Activated CD8-positive, alpha-beta T cell treated with anti-CD3 and anti-CD28 coated beads, Interleukin-2, amount 10 ng/mL, durations not matched to agents 7 days and 5 days (primary cell): ENCODE measurements at regions not wholly inside any gene's neighbourhood (a gene's known extent, or its start where the extent isn't known, plus 50 kb on each side); places are given as distances from the start of the nearest gene placed in this dataset.
"Not testable (repeated sequence)": the region's sequence is repeated elsewhere in the genome, so short reads cannot be mapped to it uniquely, and the experiment has no call there.

Experiments used
- ATAC-seq: fragments of 150-1000 bp; cut with Tn5 transposase; one replicate; pipeline ENCODE4 v1.10.0; 2021; ENCODE audit warnings: moderate library complexity
- CTCF ChIA-PET: fragments of 350-600 bp; sonication (Branson Sonifier 250); formaldehyde crosslinking; loops from one replicate; lab custom pipeline; 2021; ENCODE audit warnings: antibody characterized with exemption; lab: Charles Lee
- POLR2A ChIA-PET: fragments of 350-600 bp; sonication (Branson Sonifier 250); formaldehyde crosslinking; loops from one replicate; lab custom pipeline; 2021; ENCODE audit warnings: antibody characterized with exemption; lab: Charles Lee
- DNase-seq: peaks from one replicate; pipeline ENCODE4 v3.0.0-alpha.2; 2020
- H3K27ac Mint-ChIP-seq: one replicate; pipeline ENCODE4 v1.8.0; 2021; ENCODE audit warnings: mild to moderate bottlenecking, mixed read lengths
- H3K27me3 Mint-ChIP-seq: one replicate; pipeline ENCODE4 v1.8.0; 2021; ENCODE audit warnings: low read depth, mixed read lengths
- H3K36me3 Mint-ChIP-seq: one replicate; pipeline ENCODE4 v1.8.0; 2021; ENCODE audit warnings: low read depth, mixed read lengths
- H3K4me1 Mint-ChIP-seq: one replicate; pipeline ENCODE4 v1.8.0; 2021; ENCODE audit warnings: low read depth, mixed read lengths
- H3K4me3 Mint-ChIP-seq: one replicate; pipeline ENCODE4 v1.8.0; 2021; ENCODE audit warnings: mild to moderate bottlenecking, mixed read lengths
- H3K9me3 Mint-ChIP-seq: one replicate; pipeline ENCODE4 v1.8.0; 2022; ENCODE audit warnings: mixed read lengths; ENCODE audit not compliant: insufficient read depth

DNA sequence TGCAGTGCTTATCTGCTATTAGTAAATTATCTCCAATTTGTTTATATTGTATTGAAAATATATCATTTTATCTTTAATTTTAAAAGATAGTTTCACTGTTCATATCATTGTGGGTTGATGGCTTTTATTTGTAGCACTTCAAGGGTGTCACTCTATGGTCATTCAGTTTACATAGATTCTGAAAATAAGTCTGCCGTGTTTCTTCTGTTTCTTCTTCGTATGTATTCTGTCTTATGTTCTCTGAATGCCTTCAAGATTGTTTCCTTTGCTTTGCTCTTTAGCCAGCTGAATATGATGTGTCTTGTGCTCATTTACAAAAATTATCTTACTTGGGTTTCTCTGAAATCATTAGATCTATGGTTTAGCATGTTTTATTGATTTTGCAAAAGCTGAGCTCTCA lies 359.9 kb downstream of the CYLC2 start:
- Mint-ChIP-seq H3K4me3 (no peak overlapping the region), H3K36me3 (no peaks in the 10 kb centered on the region), H3K27ac (no peak overlapping the region), H3K4me1 (no peaks in the 10 kb centered on the region), H3K27me3 (no peaks in the 10 kb centered on the region), H3K9me3 (peaks cover 18% of the 10 kb centered on the region)
- DNase-seq, result no peak
- POLR2A ChIA-PET, result no interaction called here
- no peak for ATAC-seq
- CTCF ChIA-PET, result no interaction called here

DNA sequence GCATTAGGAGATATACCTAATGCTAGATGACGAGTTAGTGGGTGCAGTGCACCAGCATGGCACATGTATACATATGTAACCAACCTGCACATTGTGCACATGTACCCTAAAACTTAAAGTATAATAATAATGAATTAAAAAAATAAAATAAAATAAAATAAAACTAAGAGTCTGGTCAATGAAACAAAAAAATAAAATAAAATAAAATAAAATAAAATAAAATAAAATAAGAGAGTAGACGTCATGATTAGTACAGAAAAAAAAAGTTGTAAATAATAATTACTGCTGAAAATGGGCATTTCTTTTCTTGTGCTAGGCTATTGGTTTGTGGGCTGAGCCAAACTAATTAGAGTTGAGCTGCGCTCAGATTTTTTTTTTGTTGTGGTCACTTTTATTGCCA lies 362.8 kb downstream of the CYLC2 start:
- H3K9me3 Mint-ChIP-seq, result peaks cover 18% of the 10 kb centered on the region
- H3K4me1 Mint-ChIP-seq, POLR2A ChIA-PET, H3K36me3 Mint-ChIP-seq, CTCF ChIA-PET, H3K27ac Mint-ChIP-seq, DNase-seq, H3K4me3 Mint-ChIP-seq, H3K27me3 Mint-ChIP-seq, ATAC-seq: not testable (repeated sequence)

DNA sequence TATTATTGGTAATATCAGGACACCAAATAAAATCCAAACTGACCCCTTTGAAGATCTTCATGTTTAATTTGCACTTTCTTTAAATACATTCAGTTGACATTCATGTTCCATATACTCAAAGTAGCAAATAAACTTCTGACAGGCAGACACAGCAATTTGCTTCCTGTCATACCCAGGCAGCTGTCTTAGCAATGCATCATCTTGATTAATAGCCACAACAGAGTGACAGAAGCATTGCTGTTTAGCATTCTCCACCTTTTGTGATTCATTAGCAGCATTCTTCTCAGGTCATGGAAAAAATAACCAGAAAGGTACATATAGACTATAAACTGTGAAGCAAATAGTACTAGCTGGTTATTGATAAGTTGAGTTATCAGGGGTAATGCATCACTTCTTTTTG lies 366.8 kb downstream of the CYLC2 start:
- Mint-ChIP-seq H3K4me3 (no peak overlapping the region), H3K4me1 (no peaks in the 10 kb centered on the region), H3K27me3 (no peaks in the 10 kb centered on the region), H3K9me3 (peaks cover 9% of the 10 kb centered on the region), H3K36me3 (no peaks in the 10 kb centered on the region), H3K27ac (no peak overlapping the region)
- CTCF ChIA-PET, result no interaction called here
- POLR2A ChIA-PET, result no interaction called here
- DNase-seq, result no peak
- ATAC-seq, result no peak

DNA sequence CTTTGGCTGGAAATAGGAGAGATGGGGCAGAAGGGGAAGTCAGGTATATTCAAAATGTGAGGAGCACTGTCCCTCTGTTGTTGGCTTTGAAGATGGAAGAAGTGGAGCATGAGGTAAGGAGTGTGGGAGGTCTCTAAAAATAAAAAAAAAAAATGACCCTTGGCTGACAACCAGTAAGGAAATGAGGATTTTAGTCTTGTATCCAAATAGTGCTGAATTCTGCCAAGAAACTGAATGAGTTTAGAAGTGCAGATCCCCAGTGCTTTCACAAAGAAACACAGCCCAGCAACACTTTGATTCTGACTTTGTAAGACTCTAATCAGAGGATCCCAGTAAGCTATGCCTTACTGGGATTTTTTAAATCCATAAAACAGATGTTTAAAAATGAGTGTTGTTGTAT lies 367.9 kb downstream of the CYLC2 start:
- DNase-seq (no peak), ATAC-seq (no peak)
- Mint-ChIP-seq H3K27me3 (no peaks in the 10 kb centered on the region), H3K4me1 (no peaks in the 10 kb centered on the region), H3K4me3 (no peak overlapping the region), H3K36me3 (no peaks in the 10 kb centered on the region), H3K27ac (no peak overlapping the region), H3K9me3 (peaks cover 9% of the 10 kb centered on the region)
- ChIA-PET CTCF (no interaction called here), POLR2A (no interaction called here)

DNA sequence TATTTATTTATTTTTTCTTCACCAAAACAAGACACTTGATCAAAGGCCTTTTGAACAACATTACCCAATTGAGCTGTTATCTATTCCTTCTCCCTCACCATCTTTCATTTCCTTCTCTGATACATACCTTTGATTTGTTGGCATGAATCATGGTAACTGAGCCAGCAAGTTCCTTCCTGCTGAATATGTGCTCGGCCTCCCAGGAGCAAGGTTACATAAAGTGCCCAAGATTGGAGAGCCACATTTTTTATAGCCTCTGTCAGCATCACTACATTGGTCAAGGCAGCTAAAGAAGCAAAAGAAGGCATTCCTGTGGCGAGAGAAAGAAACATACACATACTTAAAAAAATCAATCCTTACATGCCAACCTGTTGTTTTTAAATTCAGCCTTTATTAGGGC lies 369.6 kb downstream of the CYLC2 start:
- no peak for DNase-seq
- H3K27me3 Mint-ChIP-seq, result no peaks in the 10 kb centered on the region
- ChIA-PET CTCF (no interaction called here), POLR2A (no interaction called here)
- ATAC-seq, result no peak
- H3K4me3 Mint-ChIP-seq, result no peak overlapping the region
- no peaks in the 10 kb centered on the region for H3K9me3 Mint-ChIP-seq
- H3K36me3 Mint-ChIP-seq, result no peaks in the 10 kb centered on the region
- no peak overlapping the region for H3K27ac Mint-ChIP-seq
- H3K4me1 Mint-ChIP-seq, result no peaks in the 10 kb centered on the region

DNA sequence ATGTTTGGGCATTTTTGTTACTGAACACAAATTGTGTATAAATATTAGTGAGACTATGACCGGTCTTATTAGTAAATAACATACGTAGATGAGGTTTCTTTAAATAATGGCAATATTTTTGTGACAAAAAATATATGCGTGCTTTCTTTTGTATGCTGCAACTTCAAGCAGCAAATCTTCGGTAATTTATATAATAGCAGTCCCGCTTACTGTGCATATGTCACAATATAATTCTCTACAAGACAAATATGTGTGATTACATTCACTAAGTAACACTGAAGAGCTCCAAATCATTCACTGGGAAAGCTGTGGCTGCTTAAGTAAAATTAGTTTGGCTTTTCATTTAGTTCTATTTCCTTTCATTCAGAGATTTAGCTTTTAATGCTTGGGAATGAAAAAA lies 376.0 kb downstream of the CYLC2 start:
- ChIA-PET POLR2A (no interaction called here), CTCF (no interaction called here)
- no peak for DNase-seq
- Mint-ChIP-seq H3K27ac (no peak overlapping the region), H3K36me3 (no peaks in the 10 kb centered on the region), H3K4me1 (no peaks in the 10 kb centered on the region), H3K27me3 (no peaks in the 10 kb centered on the region), H3K9me3 (peaks cover 3% of the 10 kb centered on the region), H3K4me3 (no peak overlapping the region)
- no peak for ATAC-seq

DNA sequence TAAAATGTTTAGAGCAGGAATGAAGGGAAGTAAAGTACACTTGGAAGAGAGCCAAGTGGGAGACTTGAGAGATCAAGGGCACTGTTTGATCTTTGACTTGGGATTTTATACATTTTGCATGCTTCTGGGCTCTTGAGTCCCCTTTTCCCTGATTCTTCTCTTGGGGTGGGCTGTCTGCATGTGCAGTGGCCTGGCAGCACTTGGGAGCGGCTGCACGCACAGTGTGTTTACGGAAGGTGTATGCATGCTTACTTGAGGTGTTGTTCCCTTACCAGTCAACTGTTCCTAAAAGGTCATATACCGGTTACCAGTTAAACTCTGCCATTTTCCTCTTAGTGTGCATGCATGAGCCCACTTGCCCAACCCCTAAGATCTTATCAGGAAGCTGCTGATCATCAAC lies 377.7 kb downstream of the CYLC2 start:
- no peaks in the 10 kb centered on the region for H3K4me1 Mint-ChIP-seq
- ATAC-seq (no peak), DNase-seq (no peak)
- H3K27ac Mint-ChIP-seq, result no peak overlapping the region
- H3K9me3 Mint-ChIP-seq, result peaks cover 3% of the 10 kb centered on the region
- no peak overlapping the region for H3K4me3 Mint-ChIP-seq
- CTCF ChIA-PET, result no interaction called here
- H3K36me3 Mint-ChIP-seq, result no peaks in the 10 kb centered on the region
- POLR2A ChIA-PET, result no interaction called here
- H3K27me3 Mint-ChIP-seq, result no peaks in the 10 kb centered on the region

DNA sequence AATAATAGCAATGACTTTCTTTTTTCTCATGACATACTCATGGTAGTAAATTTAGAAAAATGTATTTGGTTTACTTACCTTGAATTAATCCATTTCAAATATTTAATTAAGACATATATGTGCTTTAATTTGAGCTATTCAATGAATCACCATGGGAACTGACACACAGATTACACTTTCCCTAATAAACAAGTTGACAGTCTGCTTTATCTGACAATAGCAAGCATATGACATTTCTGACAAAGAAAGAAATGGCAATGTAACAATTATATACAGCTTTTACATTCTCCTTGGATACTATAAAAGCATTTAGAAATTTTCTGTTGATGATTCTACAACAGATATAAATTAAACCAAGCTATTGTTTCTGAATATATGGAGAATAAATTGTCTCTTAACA lies 382.5 kb downstream of the CYLC2 start:
- Mint-ChIP-seq H3K4me3 (no peak overlapping the region), H3K27ac (no peak overlapping the region), H3K9me3 (no peaks in the 10 kb centered on the region), H3K27me3 (no peaks in the 10 kb centered on the region), H3K36me3 (no peaks in the 10 kb centered on the region), H3K4me1 (no peaks in the 10 kb centered on the region)
- DNase-seq (no peak), ATAC-seq (no peak)
- ChIA-PET POLR2A (no interaction called here), CTCF (no interaction called here)

DNA sequence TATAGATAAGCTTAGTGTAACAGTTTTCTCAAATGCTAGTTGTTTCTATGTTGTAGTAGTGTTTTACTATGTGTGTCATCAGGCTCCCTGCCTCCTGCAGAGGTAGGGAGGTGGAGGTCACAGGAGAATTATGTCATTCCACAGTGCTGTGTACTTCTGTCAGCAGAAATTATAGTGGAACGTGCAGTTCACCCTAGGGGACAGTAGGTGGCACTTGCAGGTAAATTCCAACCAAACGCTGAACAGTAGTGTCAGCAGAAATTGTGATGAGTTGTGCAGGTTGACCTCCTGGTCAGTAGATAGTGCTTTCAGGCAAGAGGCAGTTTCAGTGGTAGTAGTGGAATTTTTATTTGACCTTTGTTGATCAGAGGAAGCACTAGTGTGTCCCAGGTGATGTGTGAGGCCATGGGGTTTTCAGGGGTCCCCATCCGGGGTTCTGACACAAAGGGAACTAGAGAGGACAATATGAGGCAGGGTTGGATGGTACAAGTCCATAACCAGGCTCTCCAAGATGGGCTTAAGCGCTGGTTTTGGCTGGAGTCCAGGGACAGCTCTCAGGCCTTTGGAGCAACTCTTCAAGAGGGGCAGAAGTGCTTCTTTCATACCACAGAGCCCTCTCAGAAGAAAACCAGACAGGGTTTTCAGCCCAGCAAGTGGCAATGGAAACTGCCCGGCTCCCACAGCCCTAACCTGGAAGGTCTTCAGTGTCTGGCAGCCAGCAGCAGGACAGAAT lies 402.9 kb downstream of the CYLC2 start:
- Mint-ChIP-seq H3K27ac (no peak overlapping the region), H3K4me3 (no peak overlapping the region), H3K36me3 (no peaks in the 10 kb centered on the region), H3K9me3 (no peaks in the 10 kb centered on the region), H3K4me1 (no peaks in the 10 kb centered on the region), H3K27me3 (no peaks in the 10 kb centered on the region)
- DNase-seq (peak; percentile 41), ATAC-seq (no peak)
- ChIA-PET POLR2A (no interaction called here), CTCF (no interaction called here)

DNA sequence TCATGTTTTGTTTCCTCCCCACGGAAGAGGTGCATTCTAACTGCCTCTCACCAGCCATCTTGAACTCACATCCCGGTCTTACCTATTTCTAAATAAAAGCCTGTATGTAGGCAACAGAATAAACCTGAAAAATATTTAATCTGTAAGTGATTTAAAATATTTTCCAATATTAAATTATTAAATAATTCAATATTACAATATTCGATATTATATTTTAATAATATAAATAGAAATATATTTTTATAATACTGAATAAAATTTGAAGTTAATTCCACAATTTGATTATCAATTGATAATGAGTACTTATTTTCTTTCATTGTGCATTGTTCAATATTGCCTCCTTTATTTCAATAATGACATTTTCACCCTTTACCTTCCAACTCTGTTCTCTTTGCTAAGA lies 404.4 kb downstream of the CYLC2 start:
- Mint-ChIP-seq H3K9me3 (no peaks in the 10 kb centered on the region), H3K4me3 (no peak overlapping the region), H3K4me1 (no peaks in the 10 kb centered on the region), H3K27ac (no peak overlapping the region), H3K36me3 (no peaks in the 10 kb centered on the region), H3K27me3 (no peaks in the 10 kb centered on the region)
- POLR2A ChIA-PET, result no interaction called here
- CTCF ChIA-PET, result no interaction called here
- no peak for DNase-seq
- ATAC-seq, result no peak

DNA sequence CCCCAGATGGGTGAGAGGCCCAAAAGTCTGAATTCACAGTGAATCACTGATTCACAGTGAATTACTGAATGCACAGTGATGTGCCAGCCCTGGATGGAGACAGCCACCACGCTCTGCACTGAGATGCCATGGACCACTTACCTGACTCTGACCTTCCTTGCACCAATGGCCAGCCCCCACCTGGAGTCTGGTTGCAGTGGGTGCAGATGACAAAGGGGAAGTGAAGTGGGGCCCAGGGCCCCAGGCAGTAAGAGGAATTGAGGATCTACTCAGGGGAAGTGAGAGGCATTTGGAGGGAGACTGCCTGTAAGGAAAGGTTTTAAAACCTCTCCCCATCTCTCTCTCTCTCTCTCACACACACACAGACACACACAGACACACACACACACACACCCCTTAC lies 412.1 kb downstream of the CYLC2 start:
- DNase-seq, result no peak
- Mint-ChIP-seq H3K27me3 (no peaks in the 10 kb centered on the region), H3K9me3 (no peaks in the 10 kb centered on the region), H3K36me3 (no peaks in the 10 kb centered on the region), H3K4me1 (no peaks in the 10 kb centered on the region), H3K27ac (no peak overlapping the region), H3K4me3 (no peak overlapping the region)
- ChIA-PET POLR2A (no interaction called here), CTCF (no interaction called here)
- ATAC-seq, result no peak

DNA sequence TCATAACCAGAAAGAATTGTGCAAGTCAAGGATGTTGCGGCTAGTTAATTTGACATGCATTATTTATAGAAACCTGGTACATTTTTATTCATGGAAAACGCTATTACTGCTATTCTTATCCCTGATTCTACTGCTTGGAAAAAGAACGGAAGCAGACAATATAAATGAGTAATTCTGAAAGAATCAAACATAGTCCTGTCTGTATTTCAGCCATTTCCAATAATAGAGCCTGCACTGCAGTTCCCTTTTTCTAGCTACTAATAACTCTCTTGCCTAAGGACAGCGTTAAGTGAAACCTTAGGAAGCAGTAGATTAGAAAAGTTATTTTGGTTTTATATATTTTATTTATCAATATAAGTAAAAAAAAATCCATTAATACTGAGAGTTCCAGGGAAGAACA lies 414.9 kb downstream of the CYLC2 start:
- Mint-ChIP-seq H3K27ac (no peak overlapping the region), H3K4me1 (no peaks in the 10 kb centered on the region), H3K36me3 (no peaks in the 10 kb centered on the region), H3K4me3 (no peak overlapping the region), H3K9me3 (no peaks in the 10 kb centered on the region), H3K27me3 (no peaks in the 10 kb centered on the region)
- DNase-seq (no peak), ATAC-seq (no peak)
- POLR2A ChIA-PET, result no interaction called here
- CTCF ChIA-PET, result no interaction called here

DNA sequence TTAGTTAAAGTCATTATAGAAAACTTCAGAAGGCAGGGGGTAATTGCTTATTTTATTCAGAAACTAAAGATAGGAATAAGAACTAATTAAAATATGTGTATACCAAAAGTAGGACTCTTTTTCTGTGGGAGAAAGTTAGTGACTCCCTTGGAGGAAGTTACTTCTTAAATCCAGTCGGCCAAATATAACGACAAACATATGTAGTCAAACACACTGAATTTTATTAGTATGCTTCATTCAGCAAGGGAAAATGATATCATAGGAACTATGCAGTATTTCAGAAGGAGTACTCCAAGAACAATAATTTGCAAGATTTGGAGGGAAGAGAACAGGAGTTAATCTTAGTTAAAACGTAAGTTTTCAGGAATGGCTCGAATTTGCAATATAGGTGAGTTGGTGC lies 432.6 kb downstream of the CYLC2 start:
- DNase-seq, result no peak
- H3K9me3 Mint-ChIP-seq, result no peaks in the 10 kb centered on the region
- H3K27ac Mint-ChIP-seq, result no peak overlapping the region
- ChIA-PET CTCF (no interaction called here), POLR2A (no interaction called here)
- H3K27me3 Mint-ChIP-seq, result no peaks in the 10 kb centered on the region
- no peak for ATAC-seq
- no peak overlapping the region for H3K4me3 Mint-ChIP-seq
- no peaks in the 10 kb centered on the region for H3K4me1 Mint-ChIP-seq
- H3K36me3 Mint-ChIP-seq, result no peaks in the 10 kb centered on the region
